NCI-H146 treated with DMSO at 0.1 percent for 48 hours (cell line): ENCODE measurements at regions not wholly inside any gene's neighbourhood (a gene's known extent, or its start where the extent isn't known, plus 50 kb on each side); places are given as distances from the start of the nearest gene placed in this dataset.
"Not testable (repeated sequence)": the region's sequence is repeated elsewhere in the genome, so short reads cannot be mapped to it uniquely, and the experiment has no call there.

Source experiments
- DNase-seq: peaks from one replicate; lab custom pipeline; 2025; ENCODE audit not compliant: unreplicated experiment; lab: John Stamatoyannopoulos, UW

DNA sequence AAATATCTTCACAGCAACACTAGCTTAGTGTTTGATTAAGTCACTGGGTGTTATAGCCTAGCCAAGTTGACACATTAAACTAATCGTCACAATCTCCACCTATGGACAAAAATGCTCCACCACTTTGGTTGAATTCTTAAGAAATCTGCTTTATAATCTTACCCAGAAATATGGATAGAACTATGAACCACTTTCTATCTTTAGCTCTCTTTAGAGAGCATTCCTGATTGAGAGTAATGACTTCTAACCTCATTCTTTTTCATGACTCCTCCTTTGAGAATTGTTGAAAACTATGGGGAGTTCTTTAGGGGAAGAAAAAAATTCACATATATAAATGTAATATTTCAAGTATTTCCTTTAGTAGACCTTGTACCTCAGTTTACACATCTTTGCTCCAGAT, 1282.2 kb upstream of the ZEB2 start:
- no peak for DNase-seq

DNA sequence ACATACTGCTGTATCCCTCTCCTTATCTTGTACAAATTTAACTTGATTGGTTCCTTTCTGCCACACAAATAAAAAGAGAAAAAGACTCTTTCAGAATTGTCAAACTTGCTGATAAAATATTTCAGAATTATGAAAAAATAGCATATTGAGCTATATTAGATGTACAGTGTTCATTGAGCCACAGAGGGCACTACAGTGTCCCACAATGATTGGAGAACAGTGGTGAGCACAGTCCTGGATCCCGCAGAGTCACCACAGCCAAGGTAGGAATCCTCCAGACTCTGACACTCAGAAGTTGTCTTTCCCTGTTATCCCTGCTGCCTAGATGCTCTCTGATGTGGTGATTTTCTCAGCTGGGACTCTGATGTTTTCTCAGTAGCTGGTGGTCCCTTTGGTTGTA, 1281.3 kb upstream of the ZEB2 start:
- no peak for DNase-seq

DNA sequence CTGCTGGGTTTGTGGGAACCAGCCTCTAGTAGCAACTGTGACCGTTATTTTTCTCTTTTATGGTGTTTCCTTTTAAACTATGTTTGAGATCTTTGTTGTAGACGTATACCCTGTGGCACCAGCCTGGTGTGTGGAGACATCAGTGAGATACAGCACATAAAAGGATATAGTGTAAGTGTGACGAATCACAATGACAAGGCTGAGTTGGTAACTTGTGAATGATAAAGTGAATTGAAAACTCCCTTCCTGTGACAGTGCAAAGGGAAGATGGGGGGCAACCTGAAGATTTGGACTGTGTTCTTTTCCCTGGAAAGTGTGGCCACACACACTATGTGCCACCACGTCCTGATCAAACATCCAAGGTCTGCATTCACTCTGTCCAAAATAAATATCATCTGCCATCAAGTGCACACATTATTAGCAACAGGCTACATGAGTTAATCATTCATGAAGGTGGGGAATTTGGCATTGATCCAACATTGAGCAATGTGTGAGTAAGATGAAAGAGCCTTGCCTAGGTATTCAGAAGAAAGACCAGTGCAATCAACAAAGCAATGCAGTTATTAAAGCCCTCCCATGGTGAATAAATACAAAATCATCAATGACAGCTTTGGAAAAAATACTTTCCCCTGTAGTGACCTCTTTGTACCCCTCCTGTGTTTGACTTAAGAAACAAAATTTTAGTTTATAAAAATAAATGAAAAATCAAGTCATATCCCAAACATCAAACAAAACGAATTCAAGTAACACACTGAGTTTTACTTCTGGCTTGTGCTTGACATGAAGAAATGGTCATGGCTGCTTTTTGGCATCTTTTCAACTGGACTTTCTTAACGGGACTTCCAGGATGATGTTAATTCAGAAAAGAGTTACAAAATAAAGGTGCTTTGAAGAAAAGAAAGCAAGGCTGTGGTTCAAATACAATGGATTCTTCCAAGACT, 1280.5 kb upstream of the ZEB2 start:
- peak; percentile 79 for DNase-seq

DNA sequence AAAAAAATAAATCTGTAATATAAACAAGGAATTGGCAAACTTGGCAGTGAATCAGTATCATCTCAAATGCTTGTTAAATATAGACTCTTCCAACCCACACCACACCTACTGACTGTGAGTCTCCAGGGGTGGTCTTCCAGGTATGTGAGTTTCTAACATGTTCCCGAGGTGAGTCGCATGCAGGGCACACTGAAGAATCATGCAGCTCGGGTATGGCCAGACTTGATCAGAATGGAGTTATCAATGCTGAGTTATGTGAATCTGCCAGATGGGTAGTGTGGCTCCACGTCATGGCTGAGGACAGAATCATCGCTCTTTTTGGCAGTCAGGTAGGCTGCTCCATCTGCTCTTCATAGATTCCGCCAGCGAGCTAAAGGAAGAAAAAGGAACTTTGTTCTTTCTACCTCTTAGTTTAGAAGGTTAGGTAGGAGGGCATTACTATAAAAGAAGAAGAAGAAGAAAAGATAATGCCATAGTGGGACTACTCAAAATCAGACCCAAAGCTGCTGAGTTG, 1279.7 kb upstream of the ZEB2 start:
- DNase-seq, result no peak

DNA sequence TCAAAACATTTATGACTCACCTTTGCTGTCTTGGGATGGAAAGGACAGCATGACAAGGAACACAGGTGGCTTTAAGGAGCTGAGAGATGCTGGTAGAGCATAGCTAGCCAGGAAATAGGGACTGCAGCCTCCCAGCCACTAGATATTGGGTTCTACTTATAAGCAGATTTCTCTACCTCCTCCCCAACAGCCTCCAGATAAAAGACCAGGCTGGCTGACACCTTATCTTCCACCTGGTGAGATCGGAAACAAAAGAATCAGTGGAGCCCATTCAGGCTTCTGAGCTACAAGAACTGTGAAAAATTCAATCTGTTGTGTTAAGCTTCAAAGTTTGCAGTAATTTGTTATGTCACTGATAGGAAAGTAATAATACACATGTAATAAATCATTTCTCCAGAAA, 1278.5 kb upstream of the ZEB2 start:
- DNase-seq, result no peak

DNA sequence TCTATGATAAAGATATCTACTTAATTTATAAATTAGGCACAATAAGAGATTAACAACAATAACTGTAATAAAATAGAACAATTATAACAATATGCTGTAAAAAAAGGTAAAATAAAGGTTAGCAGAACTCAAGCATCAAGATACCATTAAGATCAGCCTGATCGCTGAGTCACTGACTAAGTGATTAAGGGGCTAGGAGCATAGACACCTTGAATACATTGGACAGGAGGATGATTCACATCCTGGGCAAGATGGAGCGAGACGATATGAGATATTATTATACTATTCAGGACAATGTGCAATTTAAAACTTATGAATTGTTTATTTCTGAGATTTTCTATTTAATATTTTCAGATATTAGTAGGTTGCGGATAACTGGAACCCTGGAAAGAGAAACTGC, 1277.8 kb upstream of the ZEB2 start:
- DNase-seq, result no peak

DNA sequence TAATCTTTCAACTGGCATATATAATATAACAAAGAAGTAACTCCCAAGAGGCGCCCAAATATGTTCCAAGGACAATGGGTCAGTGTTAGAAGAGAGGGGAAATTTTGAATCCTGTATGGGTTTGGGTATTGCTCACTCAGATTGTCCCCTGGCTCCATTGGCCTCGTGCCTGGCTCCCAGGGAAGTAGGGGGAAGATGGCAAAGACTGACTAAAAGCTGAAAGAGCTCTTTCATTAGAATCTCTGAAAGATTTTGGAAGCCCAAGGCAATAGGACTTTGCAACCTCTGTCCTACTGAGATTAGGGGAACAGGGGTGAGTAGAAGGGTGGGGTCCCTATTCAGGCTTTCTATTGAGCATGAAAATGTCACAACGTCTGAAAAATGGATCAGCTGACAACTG, 1272.8 kb upstream of the ZEB2 start:
- no peak for DNase-seq

DNA sequence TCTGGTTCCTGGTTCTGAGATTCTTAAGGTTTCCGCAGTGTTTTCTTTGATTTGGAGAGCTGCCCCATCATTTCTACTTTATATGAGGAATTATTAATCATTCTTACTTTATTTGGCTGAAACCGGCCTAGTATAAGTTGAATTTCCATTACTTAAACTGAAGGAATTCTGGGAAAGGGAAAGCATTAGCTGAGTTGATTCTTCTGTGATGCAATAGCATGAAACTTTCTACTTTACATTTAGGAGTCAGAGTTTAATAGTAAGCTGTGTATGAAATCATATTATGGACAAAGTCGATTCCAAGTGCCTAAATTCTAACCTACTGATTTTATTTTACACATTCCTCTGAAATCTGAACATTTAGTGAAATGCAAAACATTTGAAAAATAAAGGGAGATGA, 1269.7 kb upstream of the ZEB2 start:
- DNase-seq, result no peak

DNA sequence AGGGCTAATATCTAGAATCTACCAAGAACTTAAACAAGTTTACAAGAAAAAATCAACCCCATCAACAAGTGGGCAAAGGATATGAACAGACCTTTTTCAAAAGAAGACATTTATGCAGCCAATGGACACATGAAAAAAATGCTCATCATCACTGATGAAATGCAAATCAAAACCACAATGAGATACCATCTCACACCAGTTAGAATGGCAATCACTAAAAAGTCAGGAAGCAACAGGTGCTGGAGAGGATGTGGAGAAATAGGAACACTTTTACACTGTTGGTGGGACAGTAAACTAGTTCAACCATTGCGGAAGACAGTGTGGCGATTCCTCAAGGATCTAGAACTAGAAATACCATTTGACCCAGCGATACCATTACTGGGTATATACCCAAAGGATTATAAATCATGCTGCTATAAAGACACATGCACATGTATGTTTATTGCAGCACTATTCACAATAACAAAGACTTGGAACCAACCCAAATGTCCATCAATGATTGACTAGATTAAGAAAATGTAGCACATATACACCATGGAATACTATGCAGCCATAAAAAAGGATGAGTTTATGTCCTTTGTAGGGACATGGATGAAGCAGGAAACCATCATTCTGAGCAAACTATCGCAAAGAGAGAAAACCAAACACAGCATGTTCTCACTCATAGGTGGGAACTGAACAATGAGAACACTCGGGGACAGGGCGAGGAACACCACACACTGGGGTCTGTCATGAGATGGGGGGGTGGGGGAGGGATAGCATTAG, 1267.9 kb upstream of the ZEB2 start:
- DNase-seq, result not testable (repeated sequence)

DNA sequence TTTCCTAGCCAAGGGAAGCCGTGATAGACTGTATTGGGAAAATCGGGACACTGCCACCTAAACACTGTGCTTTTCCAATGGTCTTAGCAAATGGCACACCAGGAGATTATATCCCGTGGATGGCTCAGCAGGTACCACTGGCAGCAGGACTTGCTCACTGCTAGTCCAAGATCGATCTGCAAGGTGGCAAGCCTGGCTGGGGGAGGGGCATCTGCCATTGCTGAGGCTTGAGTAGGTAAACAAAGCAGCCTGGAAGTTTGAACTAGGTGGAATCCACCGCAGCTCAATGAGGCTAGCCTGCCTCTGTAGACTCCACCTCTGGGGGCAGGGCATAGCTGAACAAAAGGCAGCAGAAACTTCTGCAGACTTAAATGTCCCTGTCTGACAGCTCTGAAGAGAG, 1262.7 kb upstream of the ZEB2 start:
- not testable (repeated sequence) for DNase-seq

DNA sequence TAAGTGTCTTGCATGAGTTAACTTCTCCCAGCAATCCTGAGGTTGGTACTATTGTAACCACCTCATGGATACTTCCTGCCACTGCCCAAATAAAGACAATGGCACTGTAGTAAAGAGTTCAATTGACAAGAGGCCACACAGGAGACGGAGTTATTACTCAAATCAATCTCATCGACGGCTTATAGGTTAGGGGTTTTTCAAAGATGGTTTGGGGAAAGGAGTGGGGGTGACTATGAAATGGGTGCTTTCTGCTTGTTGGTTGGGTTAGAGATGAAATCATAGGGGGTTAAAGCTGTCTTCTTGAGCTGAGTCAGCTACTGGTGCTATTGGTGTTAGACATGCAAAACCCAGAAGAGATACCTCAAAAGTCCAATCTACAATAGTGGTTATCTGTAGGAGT, 1258.0 kb upstream of the ZEB2 start:
- DNase-seq, result no peak

DNA sequence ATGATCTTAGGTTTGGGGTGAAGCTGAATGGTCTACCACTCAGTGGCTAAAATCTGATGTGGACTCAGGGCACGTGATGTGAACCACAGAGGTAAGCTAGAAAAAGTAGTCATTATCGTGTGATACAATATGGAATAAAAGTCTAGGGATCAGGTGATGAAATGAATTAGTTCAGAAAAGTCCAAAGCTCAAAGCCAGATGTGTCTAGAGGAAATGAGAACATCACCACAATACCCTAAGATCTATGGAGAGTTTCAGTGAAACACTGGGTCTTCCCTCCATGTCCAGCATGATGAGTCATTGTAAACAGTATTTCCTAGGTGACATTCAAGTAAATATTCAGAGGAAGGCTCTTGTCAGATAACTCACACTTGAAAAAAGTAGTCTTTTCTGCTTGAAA, 1257.4 kb upstream of the ZEB2 start:
- no peak for DNase-seq

DNA sequence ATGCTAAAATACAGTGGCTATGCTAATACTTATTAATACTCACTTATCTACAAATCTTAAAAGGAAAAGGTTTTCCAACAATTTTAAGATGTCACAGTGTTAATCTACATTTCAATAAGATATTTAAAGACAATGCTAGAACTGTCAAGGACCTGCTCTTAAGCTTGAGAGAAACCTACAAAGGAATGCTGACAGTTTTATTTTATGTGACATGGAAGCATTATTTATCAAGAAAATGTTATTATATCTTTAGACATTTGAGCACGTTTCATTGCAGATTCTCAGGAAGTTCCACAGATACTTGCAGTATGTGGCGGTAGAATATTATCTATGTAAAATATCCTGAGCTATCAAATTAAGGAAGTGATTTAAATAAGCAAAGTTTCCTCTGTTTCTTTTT, 1255.7 kb upstream of the ZEB2 start:
- DNase-seq, result no peak

DNA sequence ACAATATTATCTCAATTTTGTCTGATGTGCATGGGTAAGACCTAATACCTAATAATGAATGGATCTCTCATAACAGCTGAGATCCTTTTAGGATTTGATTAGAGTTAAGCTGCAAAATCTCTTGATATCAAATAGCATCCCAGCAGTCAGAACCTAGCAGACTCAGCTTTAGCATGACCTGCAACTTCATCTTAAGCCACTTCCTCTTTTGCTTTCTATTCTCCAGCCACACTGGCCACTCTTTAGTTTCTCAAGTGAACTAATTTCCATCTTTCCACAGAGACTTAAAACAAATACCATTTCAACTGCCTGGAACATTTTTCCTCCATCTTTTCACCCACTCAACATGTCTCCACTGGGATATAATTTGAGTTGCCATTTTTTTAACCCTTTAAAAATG, 1251.6 kb upstream of the ZEB2 start:
- no peak for DNase-seq

DNA sequence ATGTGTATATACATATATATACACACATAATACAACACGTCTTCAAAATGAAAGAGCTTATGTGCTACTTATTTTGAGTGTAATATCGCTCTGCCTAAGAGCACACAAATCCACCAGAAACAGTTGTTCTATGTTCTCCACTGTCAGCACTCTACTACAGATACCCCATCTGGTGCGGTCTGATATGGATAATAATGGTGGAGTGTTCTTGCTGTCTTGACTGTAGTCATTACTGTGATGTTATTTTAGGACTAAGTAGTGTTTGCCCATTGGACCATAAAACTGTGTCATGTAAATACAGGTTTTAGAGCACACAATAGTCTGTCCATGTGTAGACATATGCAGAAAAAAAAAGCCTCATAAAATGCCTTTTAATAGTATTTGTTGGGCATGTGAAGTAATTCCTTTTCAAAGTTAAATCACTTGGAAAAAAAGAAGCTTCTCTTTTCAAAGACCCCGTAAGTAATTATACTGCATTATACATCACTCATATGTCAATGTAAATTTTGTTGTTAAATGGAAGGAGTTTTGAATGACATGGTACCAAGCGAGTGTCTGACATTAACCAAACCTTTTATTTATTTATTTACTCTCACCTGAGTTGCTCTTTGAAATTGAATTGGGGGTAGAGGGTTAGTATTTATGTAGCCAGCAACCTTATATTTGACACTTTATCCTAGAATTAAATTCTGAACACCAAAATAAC, 1249.2 kb upstream of the ZEB2 start:
- peak; percentile 23 for DNase-seq

DNA sequence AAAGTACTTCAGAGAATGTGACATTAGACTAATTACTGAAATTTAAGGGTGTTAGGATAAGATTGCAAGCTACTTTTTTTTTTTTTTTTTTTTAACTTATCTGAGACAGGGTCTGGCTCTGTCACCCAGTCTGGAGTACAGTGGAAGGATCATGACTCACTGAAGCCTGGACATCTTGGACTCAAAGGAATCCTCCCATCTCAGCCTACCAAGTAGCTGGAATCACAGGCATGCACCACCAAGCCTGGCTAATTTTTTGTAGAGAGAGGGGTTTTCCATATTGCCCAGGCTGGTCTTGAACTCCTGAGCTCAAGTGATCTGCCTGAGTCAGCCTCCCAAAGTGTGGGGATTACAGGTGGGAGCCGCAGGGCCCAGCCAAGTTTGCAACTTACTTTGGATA, 1246.0 kb upstream of the ZEB2 start:
- DNase-seq, result no peak

DNA sequence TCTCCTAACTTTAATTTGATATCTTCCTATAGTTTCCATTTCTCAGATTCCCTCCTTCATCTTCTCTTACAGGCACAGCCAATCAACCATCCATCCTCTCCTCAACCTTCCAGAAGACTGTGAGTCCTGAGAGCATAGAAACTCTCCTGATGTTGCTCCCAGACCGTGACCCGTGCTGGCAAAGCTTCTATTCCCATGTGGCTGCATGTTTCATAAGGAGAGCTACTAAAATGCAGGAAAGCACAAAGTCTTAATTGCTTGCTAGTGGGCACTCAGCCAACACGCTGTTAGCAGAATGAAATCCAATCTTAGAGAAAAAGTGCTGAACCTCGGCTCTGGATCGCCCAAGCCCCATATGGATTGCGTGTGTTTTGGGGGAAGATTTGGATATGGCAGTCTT, 1244.7 kb upstream of the ZEB2 start:
- DNase-seq, result peak; percentile 3

DNA sequence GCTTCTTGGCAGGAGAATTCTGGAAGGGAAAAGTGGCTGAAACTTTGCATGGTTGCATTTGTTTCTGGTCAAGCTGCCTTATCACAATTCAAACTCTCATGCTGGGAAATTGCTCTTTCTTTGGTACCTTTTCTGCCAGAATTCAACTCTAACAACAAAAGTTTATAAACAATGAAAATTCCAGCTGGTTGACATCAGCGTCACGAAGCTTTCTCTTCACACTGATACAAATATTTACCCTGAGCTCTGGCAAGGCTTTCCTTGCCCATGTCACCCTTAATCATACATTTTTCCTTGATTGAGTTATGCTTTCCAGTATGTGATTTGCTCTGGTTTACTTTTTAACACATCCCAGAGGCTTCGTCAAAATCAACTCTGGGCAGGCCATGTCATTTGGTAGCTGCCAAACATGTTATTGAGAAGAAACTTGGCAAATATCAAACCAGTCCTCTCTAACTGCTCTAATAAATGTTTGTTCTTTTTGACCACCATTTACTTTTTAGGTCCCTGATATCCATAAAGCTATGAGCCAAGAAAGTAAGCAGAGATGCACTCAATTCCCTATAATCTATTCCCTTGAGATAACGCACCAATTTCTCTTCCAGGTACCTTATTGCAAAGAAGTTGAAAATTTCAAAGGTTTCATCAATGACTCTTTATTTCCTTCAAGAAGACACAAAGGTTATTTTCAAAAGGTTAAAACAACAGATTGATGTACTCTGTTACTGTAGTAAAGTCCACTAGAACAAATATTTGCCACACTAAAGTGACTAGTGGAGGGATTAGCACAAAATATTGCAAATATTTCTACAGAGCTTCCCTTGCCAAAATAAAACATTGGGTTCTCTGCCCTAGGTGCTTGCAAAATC, 1241.1 kb upstream of the ZEB2 start:
- no peak for DNase-seq

DNA sequence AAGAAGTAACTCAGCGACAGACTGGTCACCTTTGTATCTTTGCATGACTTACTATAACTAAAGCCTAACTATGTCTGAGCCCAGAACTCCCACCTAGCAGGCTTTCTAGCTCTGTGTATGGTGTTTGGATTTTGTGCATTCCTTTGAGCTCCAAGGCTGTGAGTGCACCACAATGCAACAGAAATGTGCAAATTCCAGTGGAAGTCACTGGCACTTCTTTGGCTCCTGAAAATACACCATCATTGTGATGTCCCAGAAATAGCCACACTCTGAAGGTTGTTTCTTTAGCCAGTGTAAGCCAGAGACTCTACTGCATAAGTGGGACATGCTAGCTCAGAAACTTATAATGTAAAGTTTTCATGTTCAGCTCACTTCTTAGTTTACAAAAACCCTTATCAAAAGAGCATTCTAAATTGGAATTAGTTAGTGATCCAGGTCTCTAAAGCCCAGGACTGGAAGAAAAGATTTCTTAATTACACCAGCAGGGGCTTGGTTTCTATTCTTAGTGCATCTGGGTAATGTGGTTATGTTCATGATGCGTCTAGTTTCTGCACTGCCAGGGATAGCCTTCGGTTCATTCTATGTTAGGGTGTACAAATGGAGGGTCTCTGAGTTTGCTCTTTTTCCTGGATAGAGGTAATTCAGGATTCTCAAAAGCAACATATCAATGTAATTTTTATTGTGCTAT, 1239.5 kb upstream of the ZEB2 start:
- DNase-seq, result no peak
